Mesendoderm (in vitro differentiated cells): ENCODE measurements at regions not wholly inside any gene's neighbourhood (a gene's known extent, or its start where the extent isn't known, plus 50 kb on each side); places are given as distances from the start of the nearest gene placed in this dataset.

ENCODE experiments used
- DNase-seq: peaks from one replicate; pipeline ENCODE4 v3.0.0; 2013
- H2AK5ac ChIP-seq: 2 replicates; pipeline ENCODE4 v1.6.1; 2013; ENCODE audit warnings: low read length, inconsistent platforms
- H2BK120ac ChIP-seq: 2 replicates; pipeline ENCODE4 v1.6.1; 2013; ENCODE audit warnings: low read depth, mild to moderate bottlenecking, low read length, moderate library complexity, mixed read lengths
- H2BK15ac ChIP-seq: replicated peaks from 2 replicates; pipeline ENCODE4 v1.6.1; 2013; ENCODE audit warnings: low read depth, mild to moderate bottlenecking, moderate library complexity
- H2BK5ac ChIP-seq: 2 replicates; pipeline ENCODE4 v1.6.1; 2013; ENCODE audit warnings: low read length, inconsistent platforms
- H3K18ac ChIP-seq: 2 replicates; pipeline ENCODE4 v1.6.1; 2013; ENCODE audit warnings: mild to moderate bottlenecking, low read length, mixed read lengths
- H3K23ac ChIP-seq: one replicate; pipeline ENCODE4 v1.6.1; 2013; ENCODE audit warnings: low read length
- H3K27ac ChIP-seq: 2 replicates; pipeline ENCODE4 v1.5.1; 2013; ENCODE audit warnings: low read depth, mild to moderate bottlenecking, inconsistent platforms, low read length, moderate library complexity
- H3K27me3 ChIP-seq: 2 replicates; pipeline ENCODE4 v1.6.1; 2013; ENCODE audit warnings: low read length, control low read depth, mild to moderate bottlenecking, inconsistent platforms; ENCODE audit not compliant: insufficient read depth, poor library complexity
- H3K36me3 ChIP-seq: 2 replicates; pipeline ENCODE4 v1.6.1; 2013; ENCODE audit warnings: low read length, inconsistent platforms; ENCODE audit not compliant: control insufficient read depth, insufficient read depth
- H3K4ac ChIP-seq: one replicate; pipeline ENCODE4 v1.6.1; 2013; ENCODE audit warnings: low read depth, mild to moderate bottlenecking, low read length, moderate library complexity
- H3K4me1 ChIP-seq: 2 replicates; pipeline ENCODE4 v1.6.1; 2013; ENCODE audit warnings: low read depth, low read length, inconsistent platforms; ENCODE audit not compliant: control insufficient read depth
- H3K4me2 ChIP-seq: 2 replicates; pipeline ENCODE4 v1.6.1; 2013; ENCODE audit warnings: low read length
- H3K4me3 ChIP-seq: 2 replicates; pipeline ENCODE4 v1.5.1; 2013; ENCODE audit warnings: mild to moderate bottlenecking, low read length
- H3K56ac ChIP-seq: one replicate; pipeline ENCODE4 v1.6.1; 2013; ENCODE audit warnings: low read length
- H3K79me1 ChIP-seq: 2 replicates; pipeline ENCODE4 v1.6.1; 2013; ENCODE audit warnings: low read length, inconsistent platforms
- H3K79me2 ChIP-seq: 2 replicates; pipeline ENCODE4 v1.6.1; 2013; ENCODE audit warnings: mild to moderate bottlenecking, low read length; ENCODE audit not compliant: control insufficient read depth, insufficient read depth
- H3K9ac ChIP-seq: 2 replicates; pipeline ENCODE4 v1.6.1; 2013; ENCODE audit warnings: low read length, inconsistent platforms
- H4K5ac ChIP-seq: one replicate; pipeline ENCODE4 v1.6.1; 2013; ENCODE audit warnings: low read length
- H4K8ac ChIP-seq: one replicate; pipeline ENCODE4 v1.6.1; 2013; ENCODE audit warnings: low read depth, mild to moderate bottlenecking, control low read depth, low read length, moderate library complexity
- WGBS: extraction: QIAGEN DNeasy Blood & Tissue Kit; methylation state at CpG from one replicate; pipeline ENCODE4 v1.1.7; 2013; ENCODE audit warnings: low lambda C conversion rate, missing lambda C conversion rate; ENCODE audit not compliant: insufficient coverage; ENCODE audit errors: extremely low coverage; 5-methylcytosine and 5-hydroxymethylcytosine counted together

- no peak for DNase-seq
- H3K18ac ChIP-seq: no peak overlapping the region
- H4K8ac ChIP-seq: no peak overlapping the region
- H2BK5ac ChIP-seq: no peak overlapping the region
- H2BK15ac ChIP-seq: no peak overlapping the region
- H3K4ac ChIP-seq: no peak overlapping the region
- H3K56ac ChIP-seq: no peak overlapping the region
- no peak overlapping the region for H2AK5ac ChIP-seq
- no peak overlapping the region for H3K23ac ChIP-seq
- H2BK120ac ChIP-seq: no peak overlapping the region
- no peaks in the 10 kb centered on the region for H3K36me3 ChIP-seq
- no CpG with 5 or more reads among the region's 2 CpGs for WGBS
- H3K4me1 ChIP-seq: no peaks in the 10 kb centered on the region
- H3K79me1 ChIP-seq: no peaks in the 10 kb centered on the region
- no peak overlapping the region for H3K4me2 ChIP-seq
- H3K27me3 ChIP-seq: no peaks in the 10 kb centered on the region
- no peaks in the 10 kb centered on the region for H3K79me2 ChIP-seq
- no peak overlapping the region for H3K9ac ChIP-seq
- no peak overlapping the region for H3K27ac ChIP-seq
- no peak overlapping the region for H3K4me3 ChIP-seq
- no peak overlapping the region for H4K5ac ChIP-seq
These were observed 690.0 kb upstream of the PIK3C3 start for GRCh38 chr18:41265047-41265446.

- Histone ChIP-seq H3K79me1 (no peaks in the 10 kb centered on the region), H3K23ac (no peak overlapping the region), H4K5ac (no peak overlapping the region), H2AK5ac (no peak overlapping the region), H2BK5ac (no peak overlapping the region), H3K4me1 (no peaks in the 10 kb centered on the region), H2BK120ac (no peak overlapping the region), H3K79me2 (no peaks in the 10 kb centered on the region), H3K56ac (no peak overlapping the region), H3K4me3 (no peak overlapping the region), H2BK15ac (no peak overlapping the region), H3K4ac (no peak overlapping the region), H3K9ac (no peak overlapping the region), H3K27ac (no peak overlapping the region), H3K18ac (no peak overlapping the region), H4K8ac (no peak overlapping the region), H3K4me2 (no peak overlapping the region), H3K36me3 (no peaks in the 10 kb centered on the region), H3K27me3 (no peaks in the 10 kb centered on the region)
- WGBS: no CpG with 5 or more reads among the region's 1 CpG
- DNase-seq: no peak
These were observed 691.1 kb upstream of the PIK3C3 start for GRCh38 chr18:41263956-41264355.

DNA sequence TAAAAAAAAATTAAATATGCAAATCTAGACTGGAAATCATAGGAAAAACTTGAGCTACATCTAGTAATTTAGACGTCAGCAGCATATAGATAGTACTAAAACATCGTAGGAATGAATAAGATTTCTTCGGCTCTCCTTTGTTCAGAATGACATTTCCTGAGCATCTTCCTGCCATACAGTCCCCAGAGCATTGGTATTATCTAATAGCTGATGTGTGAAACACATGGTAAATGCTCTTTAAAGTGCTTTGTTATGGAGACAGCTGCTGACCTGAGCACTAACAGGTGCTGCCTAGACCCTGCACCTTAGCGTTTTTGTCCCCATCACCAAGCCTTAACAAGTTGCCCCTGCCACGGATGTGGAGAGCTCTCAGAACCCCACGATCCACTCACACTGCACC lies 692.3 kb upstream of the PIK3C3 start:
- Histone ChIP-seq H4K5ac (no peak overlapping the region), H3K36me3 (no peaks in the 10 kb centered on the region), H3K9ac (no peak overlapping the region), H3K27ac (no peak overlapping the region), H3K23ac (no peak overlapping the region), H3K56ac (no peak overlapping the region), H2BK15ac (no peak overlapping the region), H2BK120ac (no peak overlapping the region), H3K4ac (no peak overlapping the region), H4K8ac (no peak overlapping the region), H2BK5ac (no peak overlapping the region), H3K18ac (no peak overlapping the region), H3K4me3 (no peak overlapping the region), H3K4me1 (no peaks in the 10 kb centered on the region), H2AK5ac (no peak overlapping the region), H3K79me1 (no peaks in the 10 kb centered on the region), H3K79me2 (no peaks in the 10 kb centered on the region), H3K4me2 (no peak overlapping the region), H3K27me3 (no peaks in the 10 kb centered on the region)
- WGBS: no CpG with 5 or more reads among the region's 6 CpGs
- DNase-seq: no peak

- Histone ChIP-seq H3K4me1 (no peaks in the 10 kb centered on the region), H2BK5ac (no peak overlapping the region), H2BK15ac (no peak overlapping the region), H3K27me3 (no peaks in the 10 kb centered on the region), H3K23ac (no peak overlapping the region), H3K56ac (no peak overlapping the region), H3K27ac (no peak overlapping the region), H3K9ac (no peak overlapping the region), H3K79me1 (no peaks in the 10 kb centered on the region), H3K18ac (no peak overlapping the region), H3K4ac (no peak overlapping the region), H2AK5ac (no peak overlapping the region), H3K4me3 (no peak overlapping the region), H2BK120ac (no peak overlapping the region), H3K79me2 (no peaks in the 10 kb centered on the region), H4K8ac (no peak overlapping the region), H3K36me3 (no peaks in the 10 kb centered on the region), H3K4me2 (no peak overlapping the region), H4K5ac (no peak overlapping the region)
- DNase-seq: no peak
- no CpG with 5 or more reads among the region's 3 CpGs for WGBS
These were observed 710.4 kb upstream of the PIK3C3 start for GRCh38 chr18:41244591-41245037.

DNA sequence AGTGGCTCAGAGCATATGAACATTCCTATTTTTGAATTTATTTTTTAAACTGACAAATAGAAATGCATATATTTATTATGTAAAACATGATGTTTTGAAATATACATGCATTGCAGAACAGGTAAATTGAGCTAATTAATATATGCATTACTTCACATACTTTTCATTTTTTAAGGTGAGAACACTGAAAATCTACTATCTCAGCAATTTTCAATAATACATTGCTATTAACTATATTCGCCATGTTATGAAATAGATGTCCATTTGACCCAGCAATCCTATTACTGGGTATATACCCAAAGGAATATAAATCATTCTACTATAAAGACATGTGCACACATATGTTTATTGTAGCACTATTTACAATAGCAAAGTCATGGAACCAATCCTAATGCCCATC lies 717.7 kb upstream of the PIK3C3 start:
- Histone ChIP-seq H3K27me3 (no peaks in the 10 kb centered on the region), H2BK5ac (no peak overlapping the region), H4K8ac (no peak overlapping the region), H3K4me2 (no peak overlapping the region), H3K56ac (no peak overlapping the region), H2BK120ac (no peak overlapping the region), H2BK15ac (no peak overlapping the region), H3K4ac (no peak overlapping the region), H3K9ac (no peak overlapping the region), H3K79me2 (no peaks in the 10 kb centered on the region), H3K79me1 (no peaks in the 10 kb centered on the region), H3K18ac (no peak overlapping the region), H4K5ac (no peak overlapping the region), H2AK5ac (no peak overlapping the region), H3K4me1 (no peaks in the 10 kb centered on the region), H3K23ac (no peak overlapping the region), H3K36me3 (no peaks in the 10 kb centered on the region), H3K27ac (no peak overlapping the region), H3K4me3 (no peak overlapping the region)
- no CpG with 5 or more reads among the region's 1 CpG for WGBS
- DNase-seq: no peak

- no peak overlapping the region for H3K23ac ChIP-seq
- WGBS: no CpG with 5 or more reads among the region's 3 CpGs
- H3K36me3 ChIP-seq: no peaks in the 10 kb centered on the region
These were observed 723.4 kb upstream of the PIK3C3 start for GRCh38 chr18:41231681-41232080.

More at GRCh38 chr18:41231681-41232080, 723.4 kb upstream of the PIK3C3 start:
- no peak overlapping the region for H3K18ac ChIP-seq
- H2BK5ac ChIP-seq: no peak overlapping the region
- no peak overlapping the region for H3K27ac ChIP-seq
- no peak overlapping the region for H3K4me3 ChIP-seq
- no peak overlapping the region for H2AK5ac ChIP-seq
- no peaks in the 10 kb centered on the region for H3K79me1 ChIP-seq
- no peak overlapping the region for H4K5ac ChIP-seq
- H3K56ac ChIP-seq: no peak overlapping the region
- H4K8ac ChIP-seq: no peak overlapping the region
- no peak overlapping the region for H3K4me2 ChIP-seq
- no peak overlapping the region for H2BK15ac ChIP-seq
- H2BK120ac ChIP-seq: no peak overlapping the region
- H3K4me1 ChIP-seq: no peaks in the 10 kb centered on the region
- H3K27me3 ChIP-seq: no peaks in the 10 kb centered on the region
- no peak overlapping the region for H3K4ac ChIP-seq
- no peak overlapping the region for H3K9ac ChIP-seq
- no peaks in the 10 kb centered on the region for H3K79me2 ChIP-seq
- no peak for DNase-seq
